HG02870 (cell line): ENCODE measurements at regions not wholly inside any gene's neighbourhood (a gene's known extent, or its start where the extent isn't known, plus 50 kb on each side); places are given as distances from the start of the nearest gene placed in this dataset.
"Not testable (repeated sequence)": the region's sequence is repeated elsewhere in the genome, so short reads cannot be mapped to it uniquely, and the experiment has no call there.

Experiments used
- ATAC-seq: cut with Tn5 transposase; IDR thresholded peaks from one replicate; pipeline ENCODE4 v1.9.1; 2021; ENCODE audit warnings: mild to moderate bottlenecking, moderate library complexity; ENCODE audit not compliant: unreplicated experiment

GRCh38 chr10:78096486-78096885, 62.8 kb downstream of the RPS24 start:
- not testable (repeated sequence) for ATAC-seq

- not testable (repeated sequence) for ATAC-seq
These were observed 68.9 kb downstream of the RPS24 start for GRCh38 chr10:78102593-78102992.

- no peak for ATAC-seq
These were observed 75.5 kb downstream of the RPS24 start for GRCh38 chr10:78109210-78109609.

GRCh38 chr10:78115135-78115853, 81.6 kb downstream of the RPS24 start:
- no peak for ATAC-seq

GRCh38 chr10:78116361-78116760, 82.7 kb downstream of the RPS24 start:
- ATAC-seq = no peak

GRCh38 chr10:78118591-78118990, 84.9 kb downstream of the RPS24 start:
- no peak for ATAC-seq

GRCh38 chr10:78121801-78122200, 88.1 kb downstream of the RPS24 start:
- no peak for ATAC-seq

GRCh38 chr10:78124167-78124566, 90.5 kb downstream of the RPS24 start:
- ATAC-seq = no peak

- ATAC-seq = no peak
These were observed 95.5 kb downstream of the RPS24 start for GRCh38 chr10:78129211-78129610.

GRCh38 chr10:78130966-78131710, 97.5 kb downstream of the RPS24 start:
- no peak for ATAC-seq

GRCh38 chr10:78134773-78135306, 101.2 kb downstream of the RPS24 start:
- no peak for ATAC-seq

- no peak for ATAC-seq
These were observed 103.5 kb downstream of the RPS24 start for GRCh38 chr10:78137147-78137546.

- ATAC-seq = no peak
These were observed 105.7 kb downstream of the RPS24 start for GRCh38 chr10:78139341-78139740.

GRCh38 chr10:78140066-78140630, 106.5 kb downstream of the RPS24 start:
- ATAC-seq = no peak

GRCh38 chr10:78143576-78143975, 109.9 kb downstream of the RPS24 start:
- no peak for ATAC-seq

GRCh38 chr10:78146200-78146599, 112.5 kb downstream of the RPS24 start:
- no peak for ATAC-seq

GRCh38 chr10:78147202-78147601, 113.5 kb downstream of the RPS24 start:
- ATAC-seq = no peak

- no peak for ATAC-seq
These were observed 114.7 kb downstream of the RPS24 start for GRCh38 chr10:78148216-78148960.

GRCh38 chr10:78148961-78149612, 115.4 kb downstream of the RPS24 start:
- no peak for ATAC-seq

- no peak for ATAC-seq
These were observed 117.1 kb downstream of the RPS24 start for GRCh38 chr10:78150756-78151155.

GRCh38 chr10:78155722-78156121, 122.1 kb downstream of the RPS24 start:
- ATAC-seq = no peak
